Dedifferentiated amniotic fluid mesenchymal stem cell (primary cell): ENCODE measurements at regions not wholly inside any gene's neighbourhood (a gene's known extent, or its start where the extent isn't known, plus 50 kb on each side); places are given as distances from the start of the nearest gene placed in this dataset.
"Not testable (repeated sequence)": the region's sequence is repeated elsewhere in the genome, so short reads cannot be mapped to it uniquely, and the experiment has no call there.

Experiments
- DNase-seq: peaks from one replicate; pipeline ENCODE4 v3.0.0-alpha.2; 2016; ENCODE audit errors: extremely low spot score

- no peak for DNase-seq
Measured at GRCh38 chr2:47964277-47964676, 58.0 kb upstream of the FBXO11 start.

- DNase-seq = no peak
Measured at GRCh38 chr2:47964722-47965434, 58.6 kb upstream of the FBXO11 start.

DNA sequence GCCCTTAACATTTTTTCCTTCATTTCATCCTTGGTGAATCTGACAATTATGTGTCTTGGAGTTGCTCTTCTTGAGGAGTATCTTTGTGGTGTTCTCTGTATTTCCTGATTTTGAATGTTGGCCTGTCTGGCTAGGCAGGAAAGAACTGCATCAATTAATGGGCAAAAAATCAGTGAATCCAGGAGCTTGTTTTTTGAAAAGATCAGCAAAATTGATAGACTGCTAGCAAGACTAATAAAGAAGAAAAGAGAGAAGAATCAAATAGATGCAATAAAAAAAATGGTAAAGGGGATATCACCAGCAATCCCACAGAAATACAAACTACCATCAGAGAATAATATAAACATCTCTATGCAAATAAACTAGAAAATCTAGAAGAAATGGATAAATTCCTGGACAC, 70.4 kb upstream of the FBXO11 start:
- DNase-seq = not testable (repeated sequence)

DNA sequence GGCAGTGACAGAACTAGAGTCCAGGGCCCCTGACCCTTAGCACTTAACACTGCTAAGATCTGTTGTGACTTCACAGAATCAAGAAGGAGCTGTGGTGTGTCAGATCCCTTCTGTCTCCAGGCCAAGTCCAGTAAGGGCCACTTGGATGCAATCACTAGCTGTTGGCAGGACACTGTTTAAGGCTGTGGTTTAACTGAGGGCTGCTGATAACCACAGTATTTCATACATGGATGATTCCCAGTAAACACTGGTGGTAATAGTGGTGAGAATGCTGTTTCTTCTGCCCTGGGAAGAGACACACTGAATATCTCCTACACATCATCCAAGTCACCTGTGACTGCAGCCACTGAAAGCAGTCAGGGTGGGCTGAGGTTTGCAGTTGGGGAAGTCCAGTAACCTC, 77.7 kb upstream of the FBXO11 start:
- no peak for DNase-seq

DNA sequence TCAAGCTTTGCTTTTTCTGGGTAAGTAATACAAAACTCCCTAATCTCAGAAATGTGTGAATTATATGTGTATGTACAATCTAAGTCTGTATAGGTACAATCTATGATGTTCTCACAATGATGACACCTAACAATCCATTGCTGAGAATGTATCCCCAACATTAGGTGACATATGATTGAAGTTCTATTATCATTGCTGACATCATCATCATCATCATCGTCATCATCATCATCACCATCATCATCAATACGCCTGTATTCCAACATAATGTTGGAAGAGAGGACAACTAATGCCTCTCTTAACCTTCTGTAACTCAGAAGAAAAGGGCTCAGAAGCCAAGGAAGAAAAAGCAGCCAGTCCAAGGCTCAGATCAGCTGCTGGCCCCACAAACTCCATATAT, 84.2 kb upstream of the FBXO11 start:
- no peak for DNase-seq

GRCh38 chr2:47992671-47993070, 86.4 kb upstream of the FBXO11 start:
- DNase-seq = no peak

GRCh38 chr2:47996808-47997207, 90.5 kb upstream of the FBXO11 start:
- no peak for DNase-seq

GRCh38 chr2:47999512-47999911, 93.2 kb upstream of the FBXO11 start:
- no peak for DNase-seq

DNA sequence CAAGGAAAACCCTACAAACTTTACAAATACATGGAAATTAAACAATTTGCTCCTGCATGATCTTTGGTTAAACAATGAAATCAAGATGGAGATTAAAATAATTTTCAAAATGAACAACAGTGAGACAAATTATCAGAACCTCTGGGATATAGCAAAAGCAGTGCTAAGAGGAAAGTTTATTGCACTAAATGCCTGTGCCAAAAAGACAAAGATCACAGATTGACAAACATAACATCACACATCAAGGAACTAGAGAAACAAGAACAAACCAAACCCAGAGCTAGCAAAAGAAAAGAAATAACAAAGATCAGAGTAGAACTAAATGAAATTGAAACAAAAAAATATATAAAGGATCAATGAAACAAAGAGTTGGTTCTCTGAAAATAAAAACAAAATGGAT, 95.2 kb upstream of the FBXO11 start:
- DNase-seq = no peak

GRCh38 chr2:48006094-48006493, 99.8 kb upstream of the FBXO11 start:
- DNase-seq = no peak

DNA sequence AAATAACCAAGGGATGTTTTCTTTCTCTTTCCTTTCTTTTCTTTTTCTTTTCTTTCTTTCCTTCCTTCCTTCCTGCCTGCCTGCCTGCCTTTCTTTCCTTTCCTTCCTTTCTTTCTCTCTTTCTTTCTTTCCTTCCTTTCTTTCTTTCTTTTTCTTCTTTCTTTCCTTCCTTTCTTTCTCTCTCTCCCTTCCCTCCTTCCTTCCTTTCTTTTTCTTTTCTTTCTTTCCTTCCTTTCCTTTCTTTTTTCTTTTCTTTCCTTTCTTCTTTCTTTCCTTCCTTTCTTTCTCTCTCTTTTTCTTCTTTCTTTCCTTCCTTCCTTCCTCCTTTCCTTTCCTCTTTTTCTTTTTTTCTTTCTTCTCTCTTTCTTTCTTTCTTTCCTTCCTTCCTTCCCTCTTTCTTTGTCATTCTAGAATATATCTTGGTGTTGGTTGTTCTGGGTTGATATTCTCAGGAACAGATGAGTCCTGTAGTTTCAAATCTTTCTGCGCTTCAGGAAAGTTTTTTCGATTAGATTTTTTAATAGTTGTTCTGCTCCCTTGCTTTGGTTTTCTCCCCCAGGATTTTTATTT, 101.5 kb upstream of the FBXO11 start:
- DNase-seq = no peak

DNA sequence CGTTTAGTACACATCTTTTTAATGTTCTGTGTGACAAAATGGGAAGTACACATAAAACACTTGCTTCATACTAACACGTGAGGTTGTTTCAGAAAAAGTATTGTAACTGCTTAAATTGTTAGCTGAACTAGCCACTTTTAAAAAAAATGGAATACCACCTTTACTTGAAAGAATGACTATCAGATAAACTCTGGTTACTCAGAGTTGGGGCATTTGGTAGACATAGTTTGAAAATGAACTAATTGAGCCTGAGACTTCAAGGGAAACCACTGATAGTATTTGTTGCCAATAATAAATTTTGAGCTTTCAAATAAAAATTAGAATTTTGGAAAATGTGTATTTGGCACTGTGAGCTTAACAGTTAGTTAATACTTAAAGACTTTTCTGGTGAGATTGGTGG, 103.0 kb upstream of the FBXO11 start:
- no peak for DNase-seq

GRCh38 chr2:48015421-48015820, 109.1 kb upstream of the FBXO11 start:
- DNase-seq = no peak

GRCh38 chr2:48016225-48017019, 110.1 kb upstream of the FBXO11 start:
- DNase-seq = no peak

DNA sequence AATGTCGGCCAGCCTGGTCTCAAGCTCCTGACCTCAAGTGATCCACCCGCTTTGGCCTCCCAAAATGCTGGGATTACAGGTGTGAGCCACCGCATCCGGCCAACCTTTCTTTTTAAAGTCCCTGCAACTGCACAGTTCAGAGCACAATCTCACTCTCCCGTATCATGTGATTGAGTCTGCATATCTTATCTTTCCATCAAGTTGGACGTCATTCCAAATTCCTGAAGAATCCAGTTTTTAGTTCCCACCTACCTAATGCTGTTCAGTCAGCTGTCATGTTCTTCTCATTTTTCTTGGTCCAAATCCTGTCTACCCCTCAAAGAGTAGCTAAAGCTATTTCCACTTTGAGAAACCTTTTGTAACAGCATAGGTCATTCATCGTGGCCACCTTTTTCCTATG, 110.8 kb upstream of the FBXO11 start:
- DNase-seq = no peak

- no peak for DNase-seq
Measured at GRCh38 chr2:48018480-48018879, 112.2 kb upstream of the FBXO11 start.

DNA sequence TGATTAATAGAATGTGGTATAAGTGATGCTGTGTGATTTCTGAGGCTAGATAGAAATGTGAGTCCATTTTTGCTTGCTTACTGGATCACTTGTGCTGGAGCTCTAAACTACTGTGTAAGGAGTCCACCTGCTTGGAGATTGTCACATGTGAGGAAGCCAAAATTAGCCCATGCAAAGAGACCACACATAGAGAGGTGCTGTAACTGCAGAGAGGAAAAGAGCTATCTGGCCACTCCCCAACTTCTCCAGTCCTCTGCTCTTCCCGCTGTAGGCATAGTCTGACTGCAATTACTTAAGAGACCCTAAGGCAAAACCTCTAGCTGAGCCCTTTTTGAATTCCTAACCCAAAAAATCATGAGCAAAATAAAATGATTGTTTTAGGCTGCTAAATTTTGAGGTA, 120.6 kb upstream of the FBXO11 start:
- no peak for DNase-seq

DNA sequence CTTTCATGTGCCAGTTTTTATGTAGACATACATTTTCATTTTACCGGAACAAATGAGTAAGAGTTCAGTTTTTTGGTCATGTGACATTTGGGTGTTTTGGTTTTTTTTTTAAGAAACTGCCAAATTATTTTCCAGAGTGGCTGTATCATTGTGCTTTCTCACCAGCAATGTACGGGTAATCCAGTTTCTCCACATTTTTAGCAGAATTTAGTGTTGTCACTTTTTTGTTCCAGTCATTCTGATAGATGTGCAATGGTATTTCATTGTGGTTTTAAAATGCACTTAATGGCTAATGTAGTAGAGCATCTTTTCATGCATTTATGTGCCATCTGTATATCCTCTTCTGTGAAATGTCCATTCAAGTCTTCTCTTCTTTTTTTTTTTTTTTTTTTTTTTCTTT, 126.5 kb upstream of the FBXO11 start:
- no peak for DNase-seq

DNA sequence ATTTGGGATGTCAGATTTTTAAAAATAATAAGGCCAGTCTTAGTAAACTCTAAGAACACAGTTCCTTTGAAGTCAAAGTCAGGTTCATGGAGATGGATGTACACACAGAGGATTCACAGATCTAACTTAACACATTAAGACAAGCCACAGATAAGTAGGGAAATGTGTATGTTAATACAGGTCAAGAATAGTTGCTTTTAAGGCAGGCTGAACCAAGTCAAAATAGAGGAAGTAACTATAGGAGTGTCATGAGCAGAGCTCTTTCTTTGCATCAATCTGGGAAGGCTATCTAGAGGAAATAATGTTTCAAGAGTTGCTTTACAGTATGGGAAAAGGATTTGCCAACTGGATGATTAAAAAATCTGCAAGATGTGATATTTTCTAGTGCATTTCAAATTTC, 128.0 kb upstream of the FBXO11 start:
- no peak for DNase-seq

- DNase-seq = no peak
Measured at GRCh38 chr2:48036312-48036711, 130.0 kb upstream of the FBXO11 start.

DNA sequence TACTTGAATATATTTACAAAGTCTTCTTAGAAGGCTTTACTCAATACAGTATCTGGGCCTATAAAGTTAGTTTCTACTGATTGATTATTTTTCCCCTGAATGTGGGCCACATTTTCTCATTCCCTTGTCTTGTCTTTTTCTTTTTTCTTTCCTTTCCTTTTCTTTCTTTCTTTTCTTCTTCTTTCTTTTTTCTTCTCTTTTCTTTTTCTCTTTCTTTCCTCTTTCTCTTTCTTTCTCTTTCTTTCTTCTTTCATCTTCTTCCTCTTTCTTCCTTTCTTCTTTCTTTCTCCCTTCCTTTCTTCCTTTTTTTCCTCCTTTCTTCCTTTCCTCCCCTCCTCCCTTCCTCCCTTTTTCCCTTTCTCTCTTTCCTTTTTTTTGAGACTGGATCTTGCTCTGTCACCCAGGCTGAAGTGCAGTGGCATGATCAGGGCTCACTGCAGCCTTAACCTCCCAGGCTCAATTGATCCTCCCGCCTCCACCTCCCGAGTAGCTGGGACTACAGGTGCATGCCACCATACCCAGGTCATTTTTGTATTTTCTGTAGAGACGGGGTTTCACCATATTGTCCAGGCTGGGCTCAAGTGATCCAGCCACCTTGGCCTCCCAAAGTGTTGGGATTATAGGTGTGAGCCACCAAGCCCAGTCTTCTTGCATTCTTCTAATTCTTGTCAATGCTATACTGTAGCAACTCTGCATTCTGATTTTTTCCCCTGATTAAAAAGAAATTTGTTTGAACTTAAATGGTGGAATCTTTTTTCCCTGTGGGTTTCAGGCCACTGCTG, 133.1 kb upstream of the FBXO11 start:
- no peak for DNase-seq

GRCh38 chr2:48043131-48043700, 136.9 kb upstream of the FBXO11 start:
- DNase-seq = no peak
